ENCODE measurements at regions not wholly inside any gene's neighbourhood (a gene's known extent, or its start where the extent isn't known, plus 50 kb on each side); places are given as distances from the start of the nearest gene placed in this dataset.

- Histone ChIP-seq H3K4me3 (ENCODE audit: low read depth, low read length) (no peak overlapping the region), H3K27ac (ENCODE audit: low read depth) (no peak overlapping the region), H3K36me3 (ENCODE audit: insufficient read depth) (no peaks in the 10 kb centered on the region), H3K4me1 (ENCODE audit: insufficient read depth) (no peaks in the 10 kb centered on the region)
- DNase-seq (ENCODE audit: extremely low spot score): no peak
- WGBS: 47% methylated on average over 3 of the region's 3 CpGs
These were observed 547.1 kb upstream of the ZEB2 start for GRCh38 chr2:145066856-145067548.

- DNase-seq (ENCODE audit: extremely low spot score): no peak
- WGBS: 29% methylated on average over 4 of the region's 4 CpGs
These were observed 546.3 kb upstream of the ZEB2 start for GRCh38 chr2:145066151-145066661.

GRCh38 chr2:145065342-145065741 lies 545.4 kb upstream of the ZEB2 start:
- Histone ChIP-seq H3K4me3 (ENCODE audit: low read depth, low read length) (no peak overlapping the region), H3K4me1 (ENCODE audit: insufficient read depth) (no peaks in the 10 kb centered on the region), H3K27ac (ENCODE audit: low read depth) (no peak overlapping the region), H3K36me3 (ENCODE audit: insufficient read depth) (no peaks in the 10 kb centered on the region)
- WGBS: 43% methylated on average over 1 of the region's 1 CpG
- DNase-seq (ENCODE audit: extremely low spot score): no peak

More at GRCh38 chr2:145066151-145066661, 546.3 kb upstream of the ZEB2 start:
- Histone ChIP-seq H3K36me3 (ENCODE audit: insufficient read depth) (no peaks in the 10 kb centered on the region), H3K4me1 (ENCODE audit: insufficient read depth) (no peaks in the 10 kb centered on the region), H3K4me3 (ENCODE audit: low read depth, low read length) (no peak overlapping the region), H3K27ac (ENCODE audit: low read depth) (no peak overlapping the region)

- H3K4me1 ChIP-seq (ENCODE audit: insufficient read depth): no peaks in the 10 kb centered on the region
- no peak for DNase-seq (ENCODE audit: extremely low spot score)
- H3K27ac ChIP-seq (ENCODE audit: low read depth): no peak overlapping the region
- no peaks in the 10 kb centered on the region for H3K36me3 ChIP-seq (ENCODE audit: insufficient read depth)
- H3K4me3 ChIP-seq (ENCODE audit: low read depth, low read length): no peak overlapping the region
- WGBS: 54% methylated on average over 1 of the region's 1 CpG
These were observed 544.6 kb upstream of the ZEB2 start for GRCh38 chr2:145064511-145064910.

- 89% methylated on average over 3 of the region's 3 CpGs for WGBS
These were observed 541.0 kb upstream of the ZEB2 start for GRCh38 chr2:145060876-145061275.

DNA sequence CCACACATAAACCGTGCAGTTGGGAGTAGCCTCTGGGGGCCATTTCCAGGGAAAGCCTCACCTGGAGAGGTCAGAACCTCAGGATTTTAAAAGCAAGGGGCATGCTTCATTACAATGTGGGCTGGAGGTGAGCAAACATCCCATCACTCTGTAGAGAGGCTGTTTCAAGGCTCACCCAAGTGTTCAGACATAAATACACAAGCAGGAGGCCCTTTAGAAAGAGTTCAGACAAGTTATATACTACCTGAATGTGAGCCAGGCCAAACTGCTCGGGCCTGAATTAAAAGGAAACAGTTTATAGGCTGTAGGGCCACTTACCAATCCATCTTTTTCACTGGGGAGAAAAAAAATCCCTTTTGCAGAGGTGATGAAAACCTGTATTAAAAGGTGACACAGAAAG lies 540.0 kb upstream of the ZEB2 start:
- no peaks in the 10 kb centered on the region for H3K4me1 ChIP-seq (ENCODE audit: insufficient read depth)
- 76% methylated on average over 2 of the region's 2 CpGs for WGBS
- DNase-seq (ENCODE audit: extremely low spot score): no peak
- H3K4me3 ChIP-seq (ENCODE audit: low read depth, low read length): no peak overlapping the region
- H3K36me3 ChIP-seq (ENCODE audit: insufficient read depth): no peaks in the 10 kb centered on the region
- H3K27ac ChIP-seq (ENCODE audit: low read depth): no peak overlapping the region

More at GRCh38 chr2:145060876-145061275, 541.0 kb upstream of the ZEB2 start:
- H3K4me1 ChIP-seq (ENCODE audit: insufficient read depth): no peaks in the 10 kb centered on the region
- no peaks in the 10 kb centered on the region for H3K36me3 ChIP-seq (ENCODE audit: insufficient read depth)
- DNase-seq (ENCODE audit: extremely low spot score): no peak
- no peak overlapping the region for H3K4me3 ChIP-seq (ENCODE audit: low read depth, low read length)
- no peak overlapping the region for H3K27ac ChIP-seq (ENCODE audit: low read depth)

DNA sequence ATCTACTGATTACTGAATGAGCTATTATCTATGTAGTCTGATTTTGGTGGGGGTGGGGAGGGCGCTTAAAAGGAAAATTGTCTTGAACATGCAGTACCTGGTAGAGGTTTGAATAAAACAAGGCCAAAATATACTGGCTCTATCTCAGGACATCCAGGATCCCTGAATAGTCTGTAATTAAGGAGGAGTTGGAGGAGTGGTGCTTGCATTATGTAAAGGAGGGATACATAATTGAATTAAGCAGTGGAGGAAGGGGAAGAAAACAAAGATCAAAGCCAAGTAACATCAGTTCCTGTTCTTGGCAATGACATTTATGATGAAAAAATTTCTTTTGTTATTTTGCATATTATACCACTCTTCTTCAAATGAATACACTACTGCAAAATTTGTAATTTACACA lies 539.4 kb upstream of the ZEB2 start:
- DNase-seq (ENCODE audit: extremely low spot score): no peak
- Histone ChIP-seq H3K4me1 (ENCODE audit: insufficient read depth) (no peaks in the 10 kb centered on the region), H3K4me3 (ENCODE audit: low read depth, low read length) (no peak overlapping the region), H3K36me3 (ENCODE audit: insufficient read depth) (no peaks in the 10 kb centered on the region), H3K27ac (ENCODE audit: low read depth) (no peak overlapping the region)
- WGBS: 100% methylated on average over 1 of the region's 1 CpG

DNA sequence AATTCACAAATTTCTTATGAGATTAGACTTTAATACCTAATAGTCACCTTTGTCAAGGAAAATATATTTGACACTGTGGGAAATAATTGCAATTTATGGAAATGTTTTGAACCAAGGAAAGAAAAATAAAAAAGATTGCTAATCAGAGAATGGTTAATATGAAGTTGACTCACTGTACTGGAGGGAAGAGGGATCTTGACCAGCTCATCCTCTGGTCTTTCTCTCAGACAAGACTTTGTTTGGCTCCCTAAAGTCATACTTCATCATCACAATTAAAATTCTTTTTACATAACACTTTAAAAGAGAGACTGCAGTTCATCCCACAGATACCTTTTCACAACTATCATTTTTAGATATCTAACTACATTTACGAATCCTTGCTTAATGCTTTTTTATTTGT lies 538.5 kb upstream of the ZEB2 start:
- Histone ChIP-seq H3K4me1 (ENCODE audit: insufficient read depth) (no peaks in the 10 kb centered on the region), H3K36me3 (ENCODE audit: insufficient read depth) (no peaks in the 10 kb centered on the region), H3K4me3 (ENCODE audit: low read depth, low read length) (no peak overlapping the region), H3K27ac (ENCODE audit: low read depth) (no peak overlapping the region)
- WGBS: 78% methylated on average over 1 of the region's 1 CpG
- DNase-seq (ENCODE audit: extremely low spot score): no peak

DNA sequence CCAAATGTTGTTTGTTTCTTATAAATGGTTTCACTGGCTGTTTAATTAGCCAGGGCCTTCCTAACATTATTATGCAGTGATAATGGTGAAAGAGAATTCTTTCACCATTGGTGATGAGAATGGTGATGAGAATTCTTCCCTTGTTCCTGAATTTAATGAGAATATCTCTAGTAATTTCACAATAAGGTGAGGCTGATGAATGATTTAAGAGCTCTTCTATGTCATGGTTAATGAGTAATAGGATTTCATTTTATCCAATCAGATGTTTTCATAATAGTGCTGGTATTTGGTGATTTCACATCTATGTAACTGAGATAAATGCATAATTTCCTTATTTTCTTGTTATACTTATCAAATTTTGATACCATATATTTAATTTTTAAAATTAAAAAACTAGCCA lies 535.7 kb upstream of the ZEB2 start:
- no peak overlapping the region for H3K27ac ChIP-seq (ENCODE audit: low read depth)

DNA sequence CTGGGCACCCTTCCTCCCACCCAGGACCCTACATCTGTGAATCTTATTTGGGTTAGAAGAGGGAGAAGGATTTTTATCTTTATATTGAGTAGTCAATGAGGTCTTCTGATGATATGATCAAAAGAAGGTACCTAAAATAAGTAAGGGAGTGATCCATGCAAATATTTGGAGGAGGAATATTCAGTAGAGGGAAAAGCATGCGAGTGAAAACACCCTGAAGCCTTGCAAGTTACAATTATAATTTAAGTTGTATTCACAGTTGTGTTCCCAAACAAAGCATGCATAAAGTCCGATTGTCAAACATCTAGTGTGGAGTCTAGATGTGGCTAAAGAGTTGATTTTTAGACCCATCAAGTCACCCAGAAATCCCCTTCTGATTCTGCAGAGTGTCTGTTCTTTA lies 530.2 kb upstream of the ZEB2 start:
- Histone ChIP-seq H3K36me3 (ENCODE audit: insufficient read depth) (no peaks in the 10 kb centered on the region), H3K27ac (ENCODE audit: low read depth) (no peak overlapping the region), H3K4me1 (ENCODE audit: insufficient read depth) (no peaks in the 10 kb centered on the region), H3K4me3 (ENCODE audit: low read depth, low read length) (no peak overlapping the region)
- WGBS: 95% methylated on average over 2 of the region's 2 CpGs
- no peak for DNase-seq (ENCODE audit: extremely low spot score)

More for the DNA sequence above, 535.7 kb upstream of the ZEB2 start:
- no peak for DNase-seq (ENCODE audit: extremely low spot score)
- no peaks in the 10 kb centered on the region for H3K36me3 ChIP-seq (ENCODE audit: insufficient read depth)
- no peak overlapping the region for H3K4me3 ChIP-seq (ENCODE audit: low read depth, low read length)
- H3K4me1 ChIP-seq (ENCODE audit: insufficient read depth): no peaks in the 10 kb centered on the region

DNA sequence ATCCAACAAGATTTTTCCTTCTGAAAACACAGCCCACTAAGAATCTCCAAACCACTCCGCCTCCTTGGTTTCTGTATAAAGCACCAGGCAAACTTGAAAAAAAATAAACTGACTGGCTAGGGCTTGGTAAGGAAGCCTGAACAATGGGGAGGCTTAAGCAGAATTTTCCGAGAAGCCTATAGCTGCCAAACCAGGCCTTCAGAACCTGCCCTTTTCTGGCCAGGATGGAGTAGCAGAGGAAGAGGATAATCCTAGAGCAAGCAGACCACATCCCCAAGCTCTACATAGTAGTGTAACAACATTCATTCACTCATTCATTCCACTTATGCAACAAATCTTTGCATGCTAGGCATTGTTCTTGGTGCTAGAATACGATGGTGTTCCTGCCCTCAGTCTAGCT lies 529.6 kb upstream of the ZEB2 start:
- Histone ChIP-seq H3K4me3 (ENCODE audit: low read depth, low read length) (no peak overlapping the region), H3K36me3 (ENCODE audit: insufficient read depth) (no peaks in the 10 kb centered on the region), H3K4me1 (ENCODE audit: insufficient read depth) (no peaks in the 10 kb centered on the region), H3K27ac (ENCODE audit: low read depth) (no peak overlapping the region)
- 56% methylated on average over 3 of the region's 3 CpGs for WGBS
- DNase-seq (ENCODE audit: extremely low spot score): no peak

- no peak for DNase-seq (ENCODE audit: extremely low spot score)
- Histone ChIP-seq H3K27ac (ENCODE audit: low read depth) (no peak overlapping the region), H3K4me1 (ENCODE audit: insufficient read depth) (no peaks in the 10 kb centered on the region), H3K4me3 (ENCODE audit: low read depth, low read length) (no peak overlapping the region), H3K36me3 (ENCODE audit: insufficient read depth) (no peaks in the 10 kb centered on the region)
- WGBS: 99% methylated on average over 1 of the region's 1 CpG
These were observed 527.6 kb upstream of the ZEB2 start for GRCh38 chr2:145047554-145047953.

DNA sequence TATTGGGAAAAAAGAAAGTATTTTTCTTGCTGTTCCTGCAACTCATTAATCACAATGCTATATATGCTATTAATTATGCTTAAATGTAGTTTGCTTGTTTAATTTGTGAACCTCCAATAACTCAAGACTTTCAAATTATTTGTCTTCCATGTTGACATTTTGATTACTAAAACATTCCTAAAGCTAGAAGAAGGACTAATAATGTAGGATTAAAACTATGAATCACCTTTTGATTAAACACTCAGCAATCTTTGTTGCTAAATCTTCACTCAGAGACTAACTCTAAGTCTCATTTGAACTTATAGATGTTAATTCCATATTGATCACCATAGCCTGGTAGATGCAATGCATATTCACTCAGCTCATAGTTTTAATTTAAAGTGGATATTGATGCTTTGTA lies 524.6 kb upstream of the ZEB2 start:
- no peak for DNase-seq (ENCODE audit: extremely low spot score)
- H3K4me3 ChIP-seq (ENCODE audit: low read depth, low read length): no peak overlapping the region
- H3K36me3 ChIP-seq (ENCODE audit: insufficient read depth): no peaks in the 10 kb centered on the region
- H3K4me1 ChIP-seq (ENCODE audit: insufficient read depth): no peaks in the 10 kb centered on the region
- H3K27ac ChIP-seq (ENCODE audit: low read depth): no peak overlapping the region

GRCh38 chr2:145043399-145043834 lies 523.5 kb upstream of the ZEB2 start:
- no peak for DNase-seq (ENCODE audit: extremely low spot score)
- H3K27ac ChIP-seq (ENCODE audit: low read depth): no peak overlapping the region
- no peaks in the 10 kb centered on the region for H3K36me3 ChIP-seq (ENCODE audit: insufficient read depth)
- no peak overlapping the region for H3K4me3 ChIP-seq (ENCODE audit: low read depth, low read length)
- WGBS: 83% methylated on average over 6 of the region's 6 CpGs
- no peaks in the 10 kb centered on the region for H3K4me1 ChIP-seq (ENCODE audit: insufficient read depth)

DNA sequence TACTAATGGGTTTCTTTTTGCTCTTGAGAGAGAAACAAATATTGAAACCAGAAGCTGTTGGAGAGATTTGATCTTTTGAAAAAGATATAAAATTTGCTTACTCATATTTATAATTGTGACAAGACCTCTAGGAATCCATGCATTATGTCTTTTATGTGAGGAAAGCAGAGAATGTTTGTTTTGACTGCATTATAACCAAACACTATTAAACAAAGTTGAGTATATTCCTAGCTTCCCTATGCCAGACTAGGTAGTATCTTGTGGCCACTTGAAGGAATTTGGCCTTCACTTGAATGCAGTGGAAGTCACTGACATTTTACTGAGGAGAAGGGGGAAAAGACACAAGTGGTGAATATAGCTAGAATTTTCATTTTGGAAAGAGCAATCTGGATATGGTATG lies 521.8 kb upstream of the ZEB2 start:
- Histone ChIP-seq H3K27ac (ENCODE audit: low read depth) (no peak overlapping the region), H3K36me3 (ENCODE audit: insufficient read depth) (no peaks in the 10 kb centered on the region), H3K4me1 (ENCODE audit: insufficient read depth) (no peaks in the 10 kb centered on the region), H3K4me3 (ENCODE audit: low read depth, low read length) (no peak overlapping the region)
- no peak for DNase-seq (ENCODE audit: extremely low spot score)
